K562 (cell line): ENCODE measurements at regions not wholly inside any gene's neighbourhood (a gene's known extent, or its start where the extent isn't known, plus 50 kb on each side); places are given as distances from the start of the nearest gene placed in this dataset.
A peak's percentile ranks its signal among the peaks of the same experiment; 100 is the strongest.

Source experiments
- ARID2 ChIP-seq: fragments of 450-650 bp; IDR thresholded peaks from 2 replicates; pipeline ENCODE4 v1.6.1; 2017; ENCODE audit warnings: antibody characterized with exemption, mild to moderate bottlenecking
- BRD4 ChIP-seq: fragments of 200-600 bp; sonication (generic); IDR thresholded peaks from 2 replicates; pipeline ENCODE4 v1.6.1; 2017; ENCODE audit warnings: inconsistent platforms
- E2F1 ChIP-seq: sonication (generic); formaldehyde crosslinking; IDR thresholded peaks from 2 replicates; pipeline ENCODE4 v1.8.1; 2023; ENCODE audit warnings: mild to moderate bottlenecking, missing genetic modification reagents, moderate library complexity
- FOXA1 ChIP-seq: fragments of 450-650 bp; IDR thresholded peaks from 2 replicates; pipeline ENCODE4 v1.6.1; 2016; ENCODE audit warnings: mild to moderate bottlenecking, borderline replicate concordance
- POLR2AphosphoS5 ChIP-seq: IDR thresholded peaks from 2 replicates; pipeline ENCODE4 v1.6.1; 2011; ENCODE audit warnings: mild to moderate bottlenecking, low read depth, low read length, moderate library complexity; ENCODE audit not compliant: control insufficient read depth, insufficient read depth
- POLR2G ChIP-seq: fragments of 200-400 bp; formaldehyde crosslinking; IDR thresholded peaks from 2 replicates; pipeline ENCODE4 v1.6.1; 2017; ENCODE audit warnings: low read depth, mild to moderate bottlenecking, antibody characterized with exemption, low read length, moderate library complexity
- SAP30 ChIP-seq: fragments of 200-600 bp; sonication (generic); IDR thresholded peaks from 2 replicates; pipeline ENCODE4 v1.6.1; 2012; ENCODE audit warnings: borderline replicate concordance, low read depth, mild to moderate bottlenecking, moderate library complexity, low read length, control low read depth, inconsistent platforms; ENCODE audit not compliant: insufficient read depth, poor library complexity, severe bottlenecking
- SLC30A9 ChIP-seq: fragments of 250-450 bp; sonication (Bioruptor Pico); IDR thresholded peaks from 2 replicates; pipeline ENCODE4 v1.8.0; 2022; ENCODE audit warnings: mild to moderate bottlenecking, moderate library complexity
- ZBTB40 ChIP-seq, 2 experiments: fragments of 450-650 bp in 1 of 2; sonication (generic) in 1 of 2; formaldehyde crosslinking in 1 of 2; IDR thresholded peaks; 2 replicates each; pipeline versions ENCODE4 v1.7.1 to v1.9.0; 2016 to 2022; ENCODE audit warnings: inconsistent platforms in 1 of 2, mild to moderate bottlenecking in 1 of 2, missing genetic modification reagents in 1 of 2
- ZNF232 ChIP-seq: sonication (generic); formaldehyde crosslinking; IDR thresholded peaks from 2 replicates; pipeline ENCODE4 v1.8.0; 2022; ENCODE audit warnings: mild to moderate bottlenecking, missing genetic modification reagents
- ZNF41 ChIP-seq: fragments of 250-450 bp; sonication (Bioruptor Pico); conservative IDR thresholded peaks from 2 replicates; pipeline ENCODE4 v1.4.0; 2020; ENCODE audit warnings: mild to moderate bottlenecking
- ZNF444 ChIP-seq: fragments of 250-450 bp; sonication (Bioruptor Pico); IDR thresholded peaks from 2 replicates; pipeline ENCODE4 v1.4.0; 2020; ENCODE audit warnings: mild to moderate bottlenecking, moderate library complexity
- ZNF449 ChIP-seq: fragments of 250-450 bp; sonication (Bioruptor Pico); IDR thresholded peaks from 2 replicates; pipeline ENCODE4 v1.8.0; 2022; ENCODE audit warnings: moderate library complexity, mild to moderate bottlenecking, inconsistent platforms
- ZNF76 ChIP-seq: fragments of 250-450 bp; sonication (Bioruptor Pico); IDR thresholded peaks from 2 replicates; pipeline ENCODE4 v1.4.0; 2020; ENCODE audit warnings: mild to moderate bottlenecking, moderate library complexity, borderline replicate concordance
- ZNF77 ChIP-seq: fragments of 250-450 bp; sonication (Bioruptor Pico); IDR thresholded peaks from 2 replicates; pipeline ENCODE4 v1.5.0; 2020

- TF ChIP-seq ZBTB40 (IDR thresholded peaks at IDR 0.05) (no peak; the same call in 1 of the 2 replicates), ZBTB40 (CRISPR knock-in tag; IDR thresholded peaks at IDR 0.05) (no peak), ZNF76 (no peak), FOXA1 (no peak), ZNF444 (no peak), ZNF449 (CRISPR knock-in tag) (no peak), POLR2G (peak; percentile 88), ZNF41 (CRISPR knock-in tag) (no peak), SAP30 (peak; percentile 76), ARID2 (no peak), SLC30A9 (no peak), POLR2AphosphoS5 (peak; percentile 43; the same call in 1 of the 2 replicates), ZNF77 (no peak), BRD4 (no peak), ZNF232 (no peak), E2F1 (CRISPR knock-in tag) (no peak)
Measured at GRCh38 chr20:29079769-29080690, 2177.4 kb upstream of the DEFB115 start (continued).
